ENCODE measurements at regions not wholly inside any gene's neighbourhood (a gene's known extent, or its start where the extent isn't known, plus 50 kb on each side); places are given as distances from the start of the nearest gene placed in this dataset.
A peak's percentile ranks its signal among the peaks of the same experiment; 100 is the strongest.
"Not testable (repeated sequence)": the region's sequence is repeated elsewhere in the genome, so short reads cannot be mapped to it uniquely, and the experiment has no call there.

- TF ChIP-seq RUNX3 (IDR thresholded peaks at IDR 0.05; ENCODE audit: low read length) (no peak), ZNF592 (IDR thresholded peaks at IDR 0.05) (no peak), NFXL1 (IDR thresholded peaks at IDR 0.05; ENCODE audit: borderline replicate concordance) (no peak), SRF (IDR thresholded peaks at IDR 0.05; ENCODE audit: low read depth in 2 of 2, low read length in 2 of 2) (no peak), RFX5 (IDR thresholded peaks at IDR 0.05; ENCODE audit: low read depth, low read length) (no peak), MXI1 (IDR thresholded peaks at IDR 0.05; ENCODE audit: low read depth, low read length) (no peak), POLR2AphosphoS5 (IDR thresholded peaks at IDR 0.05; ENCODE audit: low read length) (no peak), WRNIP1 (IDR thresholded peaks at IDR 0.05; ENCODE audit: borderline replicate concordance, low read depth, low read length) (no peak), JUNB (IDR thresholded peaks at IDR 0.05) (no peak), SUPT20H (IDR thresholded peaks at IDR 0.05; ENCODE audit: borderline replicate concordance, control insufficient read depth, low read depth, low read length) (no peak)
Observed at GRCh38 chr4:135900956-135901355, 1631.3 kb downstream of the PCDH18 start (continued).

GRCh38 chr4:135864304-135864703 lies 1662.7 kb upstream of the PABPC4L start:
- H3K4me1 ChIP-seq (ENCODE audit: control insufficient read depth, insufficient read depth, low read length); H3K27ac ChIP-seq (ENCODE audit: control insufficient read depth, insufficient read depth); H3K36me3 ChIP-seq (ENCODE audit: control insufficient read depth in 2 of 2, insufficient read depth in 2 of 2, low read length in 1 of 2); DNase-seq (ENCODE audit: low read depth, low spot score); H3K4me3 ChIP-seq; intact Hi-C loops (cut with micrococcal nuclease; ENCODE audit: unreplicated experiment); RAD21 ChIA-PET (ENCODE audit: unreplicated experiment); FAIRE-seq; H3K27me3 ChIP-seq (replicated peaks in 1 of 2; ENCODE audit: control insufficient read depth in 2 of 2, insufficient read depth in 2 of 2, low read length in 1 of 2); H3K9ac ChIP-seq (ENCODE audit: control insufficient read depth, insufficient read depth, low read length); H3K79me2 ChIP-seq (ENCODE audit: control insufficient read depth, insufficient read depth, low read length); H3K4me2 ChIP-seq (ENCODE audit: control insufficient read depth, insufficient read depth); BruUV-seq (replicated peaks); POLR2A ChIA-PET; H4K20me1 ChIP-seq (ENCODE audit: control insufficient read depth, insufficient read depth); in situ Hi-C loops (cut with MboI); H3K9me3 ChIP-seq (replicated peaks; ENCODE audit: control insufficient read depth, insufficient read depth, low read length); H2AFZ ChIP-seq (ENCODE audit: control insufficient read depth, low read depth, low read length); ATAC-seq: not testable (repeated sequence)
- SMC1A ChIA-PET (ENCODE audit: uncharacterized antibody, unreplicated experiment) = interaction anchor here (1.3 kb wide), 1 partner anchor 1001 kb away, joined by 4 read pairs; no protein-coding TSS in a partner anchor
- WGBS (ENCODE audit: insufficient coverage, insufficient replicate concordance, low lambda C conversion rate, missing lambda C conversion rate) = 10% methylated on average over 10 of the region's 10 CpGs
- CTCF ChIA-PET = interaction anchor here (0.6 to 1.4 kb wide), 4 partner anchors 11 to 1000 kb away, joined by 3 read pairs; no protein-coding TSS in a partner anchor
- peak in 2 of 3 experiments; percentile 3 to 23; a peak in 2 of 6 replicates for TF ChIP-seq CTCF (IDR thresholded peaks at IDR 0.05 in 2 of 3, conservative IDR thresholded peaks at IDR 0.05 in 1 of 3; ENCODE audit: control insufficient read depth in 2 of 3, extremely low read depth in 1 of 3, insufficient read depth in 1 of 3, low read depth in 3 of 3, low read length in 3 of 3)
- 0 out of 2 replicates have a peak, but pooled peaks have one; percentile 3 for TF ChIP-seq RAD21 (IDR thresholded peaks at IDR 0.05; ENCODE audit: insufficient read depth, low read depth, low read length)
